HG03135 (cell line): ENCODE measurements at regions not wholly inside any gene's neighbourhood (a gene's known extent, or its start where the extent isn't known, plus 50 kb on each side); places are given as distances from the start of the nearest gene placed in this dataset.
A peak's percentile ranks its signal among the peaks of the same experiment; 100 is the strongest.

ENCODE experiments used
- ATAC-seq: cut with Tn5 transposase; IDR thresholded peaks from one replicate; pipeline ENCODE4 v1.9.1; 2021; ENCODE audit warnings: mild to moderate bottlenecking, moderate library complexity; ENCODE audit not compliant: unreplicated experiment

GRCh38 chr4:146998157-146998556, 52.5 kb upstream of the TTC29 start:
- no peak for ATAC-seq

- no peak for ATAC-seq
Measured at GRCh38 chr4:147003956-147004809, 58.5 kb upstream of the TTC29 start.

GRCh38 chr4:147006229-147006628, 60.6 kb upstream of the TTC29 start:
- ATAC-seq, result no peak

GRCh38 chr4:147009875-147010274, 64.2 kb upstream of the TTC29 start:
- ATAC-seq, result no peak

GRCh38 chr4:147011411-147011810, 65.7 kb upstream of the TTC29 start:
- ATAC-seq, result no peak

GRCh38 chr4:147012059-147012707, 66.5 kb upstream of the TTC29 start:
- ATAC-seq, result no peak

- ATAC-seq, result no peak
Measured at GRCh38 chr4:147014946-147015345, 69.3 kb upstream of the TTC29 start.

GRCh38 chr4:147015491-147015890, 69.8 kb upstream of the TTC29 start:
- no peak for ATAC-seq

- ATAC-seq, result no peak
Measured at GRCh38 chr4:147017081-147017480, 71.4 kb upstream of the TTC29 start.

- ATAC-seq, result peak; percentile 86
Measured at GRCh38 chr4:147019091-147019490, 73.4 kb upstream of the TTC29 start.

- no peak for ATAC-seq
Measured at GRCh38 chr4:147020456-147020855, 74.8 kb upstream of the TTC29 start.

GRCh38 chr4:147025042-147025441, 79.4 kb upstream of the TTC29 start:
- ATAC-seq, result no peak

GRCh38 chr4:147029296-147029695, 83.6 kb upstream of the TTC29 start:
- no peak for ATAC-seq

GRCh38 chr4:147034372-147034771, 88.7 kb upstream of the TTC29 start:
- ATAC-seq, result no peak

- ATAC-seq, result no peak
Measured at GRCh38 chr4:147037069-147037468, 91.4 kb upstream of the TTC29 start.

- ATAC-seq, result no peak
Measured at GRCh38 chr4:147039976-147040575, 94.4 kb upstream of the TTC29 start.

GRCh38 chr4:147040874-147041273, 95.2 kb upstream of the TTC29 start:
- ATAC-seq, result no peak

GRCh38 chr4:147041376-147041775, 95.7 kb upstream of the TTC29 start:
- ATAC-seq, result no peak

GRCh38 chr4:147042046-147042445, 96.4 kb upstream of the TTC29 start:
- ATAC-seq, result no peak

GRCh38 chr4:147044241-147044640, 98.6 kb upstream of the TTC29 start:
- ATAC-seq, result no peak

GRCh38 chr4:147049946-147050345, 104.3 kb upstream of the TTC29 start:
- ATAC-seq, result no peak

- no peak for ATAC-seq
Measured at GRCh38 chr4:147050356-147050765, 104.7 kb upstream of the TTC29 start.
